SK-N-SH (cell line): ENCODE measurements at regions not wholly inside any gene's neighbourhood (a gene's known extent, or its start where the extent isn't known, plus 50 kb on each side); places are given as distances from the start of the nearest gene placed in this dataset.

Experiments
- CTCF ChIA-PET: fragments of 300-600, 350-600 bp; formaldehyde crosslinking; extraction: SDS; loops from one replicate; lab custom pipeline; 2021; lab: Yijun Ruan, JAX
- POLR2A ChIA-PET: fragments of 350-600 bp; sonication (Branson Sonifier 250); formaldehyde crosslinking; extraction: SDS; loops from one replicate; lab custom pipeline; 2020; ENCODE audit warnings: antibody characterized with exemption, inconsistent platforms; lab: Yijun Ruan, JAX
- DNase-seq: peaks from one replicate; pipeline ENCODE4 v3.0.0; 2012
- H2AFZ ChIP-seq: fragments of 200-600 bp; sonication (generic); 2 replicates; pipeline ENCODE4 v1.8.1; 2016; ENCODE audit warnings: antibody characterized with exemption, mild to moderate bottlenecking, low read depth
- H3F3A ChIP-seq: fragments of 200-600 bp; sonication (generic); replicated peaks from 2 replicates; pipeline ENCODE3; 2016; ENCODE audit warnings: antibody characterized with exemption, mild to moderate bottlenecking; ENCODE audit not compliant: insufficient read depth
- H3K27ac ChIP-seq, 2 experiments: fragments of 200-500 bp in 1 of 2; fragments of 200-600 bp in 1 of 2; sonication (Bioruptor generic) in 1 of 2; sonication (generic), shearing (Covaris generic) in 1 of 2; 2 replicates each; pipeline versions ENCODE4 v1.5.1 to v1.6.1; 2014 to 2016; ENCODE audit warnings: low read depth in 2 of 2, inconsistent platforms in 1 of 2, low read length in 1 of 2, mild to moderate bottlenecking in 1 of 2, mixed read lengths in 1 of 2
- H3K27me3 ChIP-seq: fragments of 200-600 bp; sonication (generic), shearing (Covaris generic); 2 replicates; pipeline ENCODE4 v1.6.1; 2016; ENCODE audit warnings: mixed run types; ENCODE audit not compliant: insufficient read depth
- H3K36me3 ChIP-seq, 2 experiments: fragments of 200-500 bp in 1 of 2; fragments of 200-600 bp in 1 of 2; sonication (Bioruptor generic) in 1 of 2; sonication (generic) in 1 of 2; replicated peaks in 1 of 2; 2 replicates each; pipeline versions ENCODE3 to v1.5.1; 2014 to 2016; ENCODE audit warnings: low read length in 1 of 2, mild to moderate bottlenecking in 1 of 2; ENCODE audit not compliant: insufficient read depth in 2 of 2, control insufficient read depth in 1 of 2
- H3K4me1 ChIP-seq, 2 experiments: fragments of 200-500 bp in 1 of 2; fragments of 200-600 bp in 1 of 2; sonication (Bioruptor generic) in 1 of 2; sonication (generic), shearing (Covaris generic) in 1 of 2; 2 replicates each; pipeline versions ENCODE4 v1.5.1 to v1.6.1; 2014 to 2016; ENCODE audit warnings: low read depth in 1 of 2, low read length in 1 of 2, mixed run types in 1 of 2; ENCODE audit not compliant: insufficient read depth in 2 of 2, control insufficient read depth in 1 of 2
- H3K4me2 ChIP-seq: fragments of 200-600 bp; sonication (generic), shearing (Covaris generic); 2 replicates; pipeline ENCODE4 v1.6.1; 2017; ENCODE audit warnings: mixed run types
- H3K4me3 ChIP-seq, 2 experiments: fragments of 200-500 bp in 1 of 2; fragments of 200-600 bp in 1 of 2; sonication (Bioruptor generic) in 1 of 2; sonication (generic), shearing (Covaris generic) in 1 of 2; 2 replicates each; pipeline versions ENCODE4 v1.5.1 to v1.8.1; 2014 to 2016; ENCODE audit warnings: low read depth in 2 of 2, inconsistent platforms in 1 of 2, low read length in 1 of 2, mild to moderate bottlenecking in 1 of 2, mixed read lengths in 1 of 2, moderate library complexity in 1 of 2
- H3K79me2 ChIP-seq: fragments of 200-600 bp; sonication (generic); 2 replicates; pipeline ENCODE4 v1.8.1; 2017; ENCODE audit warnings: mild to moderate bottlenecking; ENCODE audit not compliant: insufficient read depth
- H3K9ac ChIP-seq: fragments of 200-600 bp; sonication (generic); 2 replicates; pipeline ENCODE4 v1.6.1; 2017; ENCODE audit warnings: mixed run types
- H3K9me2 ChIP-seq: fragments of 200-600 bp; sonication (generic); 2 replicates; pipeline ENCODE4 v1.6.1; 2017; ENCODE audit warnings: mixed run types
- H3K9me3 ChIP-seq: fragments of 200-600 bp; sonication (generic); 2 replicates; pipeline ENCODE4 v1.6.1; 2017; ENCODE audit warnings: mixed run types, mild to moderate bottlenecking, moderate library complexity
- H4K20me1 ChIP-seq: fragments of 200-600 bp; sonication (generic); 2 replicates; pipeline ENCODE4 v1.6.1; 2017; ENCODE audit warnings: mild to moderate bottlenecking, mixed run types; ENCODE audit not compliant: insufficient read depth
- CHD2 ChIP-seq: fragments of 150-350 bp; IDR thresholded peaks from 2 replicates; pipeline ENCODE4 v1.6.1; 2018; ENCODE audit warnings: low read length; ENCODE audit not compliant: partially characterized antibody
- EZH2phosphoT487 ChIP-seq: fragments of 200-600 bp; sonication (generic); IDR thresholded peaks from 2 replicates; pipeline ENCODE4 v1.6.1; 2017; ENCODE audit warnings: low read depth, mixed run types, mild to moderate bottlenecking, antibody characterized with exemption, moderate library complexity, borderline replicate concordance
- FOSL2 ChIP-seq: IDR thresholded peaks from 2 replicates; pipeline ENCODE4 v1.4.0; 2012; ENCODE audit warnings: low read depth, mild to moderate bottlenecking, moderate library complexity, borderline replicate concordance
- FOXJ3 ChIP-seq: sonication (generic); formaldehyde crosslinking; IDR thresholded peaks from 2 replicates; pipeline ENCODE4 v1.5.1; 2020; ENCODE audit warnings: mild to moderate bottlenecking, missing genetic modification reagents
- JUND ChIP-seq: IDR thresholded peaks from 2 replicates; pipeline ENCODE4 v1.4.0; 2012
- MEF2A ChIP-seq: IDR thresholded peaks from 2 replicates; pipeline ENCODE4 v1.4.0; 2012; ENCODE audit warnings: low read depth, borderline replicate concordance
- MXI1 ChIP-seq: IDR thresholded peaks from 2 replicates; pipeline ENCODE4 v1.6.1; 2012; ENCODE audit warnings: mild to moderate bottlenecking, low read depth, low read length, improper control_type of control experiment
- NFIC ChIP-seq: IDR thresholded peaks from 2 replicates; pipeline ENCODE4 v1.4.0; 2012; ENCODE audit warnings: borderline replicate concordance
- NRF1 ChIP-seq: IDR thresholded peaks from 2 replicates; pipeline ENCODE4 v1.6.1; 2012; ENCODE audit warnings: low read depth, mild to moderate bottlenecking, low read length
- RAD21 ChIP-seq: IDR thresholded peaks from 2 replicates; pipeline ENCODE4 v1.6.1; 2012; ENCODE audit warnings: mild to moderate bottlenecking, low read length
- RCOR1 ChIP-seq: fragments of 150-350 bp; IDR thresholded peaks from 2 replicates; pipeline ENCODE4 v1.6.1; 2017; ENCODE audit warnings: antibody characterized with exemption, low read length
- SIN3A ChIP-seq: IDR thresholded peaks from 2 replicates; pipeline ENCODE4 v1.6.1; 2012; ENCODE audit warnings: low read depth, mild to moderate bottlenecking, low read length, moderate library complexity, borderline replicate concordance
- TCF12 ChIP-seq: IDR thresholded peaks from 2 replicates; pipeline ENCODE4 v1.4.0; 2012
- TEAD4 ChIP-seq: IDR thresholded peaks from 2 replicates; pipeline ENCODE4 v1.4.0; 2012; ENCODE audit warnings: mild to moderate bottlenecking, borderline replicate concordance; ENCODE audit not compliant: insufficient read depth
- USF2 ChIP-seq: fragments of 150-350 bp; IDR thresholded peaks from 2 replicates; pipeline ENCODE4 v1.6.1; 2017; ENCODE audit warnings: antibody characterized with exemption, low read length, low read depth, borderline replicate concordance
- WGBS: methylation state at CpG from one replicate; pipeline ENCODE4 v1.1.6; 2017; ENCODE audit warnings: low lambda C conversion rate; 5-methylcytosine and 5-hydroxymethylcytosine counted together
- TF ChIP-seq, protein P1 (sequence below): fragments of 150-350 bp; IDR thresholded peaks from 2 replicates; pipeline ENCODE4 v1.6.1; 2016; ENCODE audit warnings: mild to moderate bottlenecking, low read depth, low read length

- H3K27ac ChIP-seq, result no peak overlapping the region
- H2AFZ ChIP-seq, result no peak overlapping the region
- H3K4me1 ChIP-seq, result no peaks in the 10 kb centered on the region
- no peaks in the 10 kb centered on the region for H3F3A ChIP-seq
- DNase-seq, result no peak
- ChIA-PET CTCF (interaction anchor here (1.3 to 1.6 kb wide), 2 partner anchors 22 to 91 kb away, joined by 4 to 5 read pairs; no protein-coding TSS in a partner anchor), POLR2A (no interaction called here)
- no peaks in the 10 kb centered on the region for H3K9me3 ChIP-seq
- H3K4me2 ChIP-seq, result no peak overlapping the region
- 23% methylated on average over 7 of the region's 7 CpGs for WGBS
- H3K9ac ChIP-seq, result no peak overlapping the region
- no peaks in the 10 kb centered on the region for H3K9me2 ChIP-seq
- no peaks in the 10 kb centered on the region for H3K27me3 ChIP-seq
- no peak overlapping the region for H3K4me3 ChIP-seq
- no peaks in the 10 kb centered on the region for H4K20me1 ChIP-seq
- H3K36me3 ChIP-seq, result no peaks in the 10 kb centered on the region
- TF ChIP-seq, protein P1, sequence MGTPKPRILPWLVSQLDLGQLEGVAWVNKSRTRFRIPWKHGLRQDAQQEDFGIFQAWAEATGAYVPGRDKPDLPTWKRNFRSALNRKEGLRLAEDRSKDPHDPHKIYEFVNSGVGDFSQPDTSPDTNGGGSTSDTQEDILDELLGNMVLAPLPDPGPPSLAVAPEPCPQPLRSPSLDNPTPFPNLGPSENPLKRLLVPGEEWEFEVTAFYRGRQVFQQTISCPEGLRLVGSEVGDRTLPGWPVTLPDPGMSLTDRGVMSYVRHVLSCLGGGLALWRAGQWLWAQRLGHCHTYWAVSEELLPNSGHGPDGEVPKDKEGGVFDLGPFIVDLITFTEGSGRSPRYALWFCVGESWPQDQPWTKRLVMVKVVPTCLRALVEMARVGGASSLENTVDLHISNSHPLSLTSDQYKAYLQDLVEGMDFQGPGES, result no peak
- no peak for TF ChIP-seq EZH2phosphoT487
- TF ChIP-seq MXI1, result no peak
- TF ChIP-seq, all 33 proteins: peak for 0
- no peaks in the 10 kb centered on the region for H3K79me2 ChIP-seq
Observed at GRCh38 chr16:6665126-6665525, 667.5 kb upstream of the RBFOX1 start.

- ChIA-PET CTCF (interaction anchor here (1.1 to 1.6 kb wide), 2 partner anchors 20 to 90 kb away, joined by 3 to 4 read pairs; no protein-coding TSS in a partner anchor), POLR2A (no interaction called here)
- Histone ChIP-seq H3K9ac (no peak overlapping the region), H3K27me3 (no peaks in the 10 kb centered on the region), H3K27ac (no peak overlapping the region), H4K20me1 (no peaks in the 10 kb centered on the region), H3K4me3 (no peak overlapping the region), H3K9me2 (no peaks in the 10 kb centered on the region), H3F3A (no peaks in the 10 kb centered on the region), H3K36me3 (no peaks in the 10 kb centered on the region), H3K9me3 (no peaks in the 10 kb centered on the region), H3K79me2 (no peaks in the 10 kb centered on the region), H3K4me1 (no peaks in the 10 kb centered on the region), H2AFZ (no peak overlapping the region), H3K4me2 (no peak overlapping the region)
- no peak for TF ChIP-seq NRF1
- DNase-seq, result no peak
- 11% methylated on average over 2 of the region's 2 CpGs for WGBS
Observed at GRCh38 chr16:6663668-6664067, 669.0 kb upstream of the RBFOX1 start.

DNA sequence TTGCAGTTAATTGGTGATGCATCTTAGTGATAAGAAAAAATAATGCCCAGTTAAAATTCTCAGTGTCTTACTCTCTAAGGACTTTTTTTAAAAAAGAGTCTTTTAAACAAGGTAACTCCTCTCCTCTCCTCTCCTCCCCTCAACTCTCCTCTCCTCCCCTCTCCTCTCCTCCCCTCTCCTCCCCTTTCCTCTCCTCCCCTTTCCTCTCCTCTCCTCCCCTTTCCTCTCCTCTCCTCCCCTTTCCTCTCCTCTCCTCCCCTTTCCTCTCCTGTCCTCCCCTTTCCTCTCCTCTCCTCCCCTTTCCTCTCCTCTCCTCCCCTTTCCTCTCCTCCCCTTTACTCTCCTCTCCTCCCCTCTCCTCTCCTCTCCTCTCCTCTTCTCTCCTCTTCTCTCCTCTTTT, 675.9 kb upstream of the RBFOX1 start:
- ChIA-PET CTCF (no interaction called here), POLR2A (no interaction called here)
- no peak for TF ChIP-seq MEF2A
- no peak for TF ChIP-seq USF2
- no peak for TF ChIP-seq FOSL2
- no peak for TF ChIP-seq JUND
- no peak for TF ChIP-seq MXI1
- TF ChIP-seq FOXJ3 (CRISPR knock-in tag), result no peak
- no peak for TF ChIP-seq NFIC
- no peak for TF ChIP-seq RCOR1
- TF ChIP-seq TCF12, result no peak
- no peak for TF ChIP-seq TEAD4
- no peak for TF ChIP-seq SIN3A
- TF ChIP-seq CHD2, result no peak
- TF ChIP-seq RAD21, result no peak
- Histone ChIP-seq H3K4me3 (no peak overlapping the region), H2AFZ (no peak overlapping the region), H3K9me3 (no peaks in the 10 kb centered on the region), H3K27me3 (no peaks in the 10 kb centered on the region), H4K20me1 (no peaks in the 10 kb centered on the region), H3K9me2 (no peaks in the 10 kb centered on the region), H3K4me1 (no peaks in the 10 kb centered on the region), H3K36me3 (no peaks in the 10 kb centered on the region), H3K9ac (no peak overlapping the region), H3K4me2 (no peak overlapping the region), H3K79me2 (no peaks in the 10 kb centered on the region), H3K27ac (no peak overlapping the region), H3F3A (no peaks in the 10 kb centered on the region)
- no peak for DNase-seq
